DOHH2 (cell line): ENCODE measurements at regions not wholly inside any gene's neighbourhood (a gene's known extent, or its start where the extent isn't known, plus 50 kb on each side); places are given as distances from the start of the nearest gene placed in this dataset.

ENCODE experiments used
- EZH2phosphoT487 ChIP-seq: fragments of 200-600 bp; sonication (generic); IDR thresholded peaks from 2 replicates; pipeline ENCODE4 v1.6.1; 2017; ENCODE audit warnings: borderline replicate concordance, mild to moderate bottlenecking, antibody characterized with exemption, low read length, moderate library complexity, mixed read lengths
- TF ChIP-seq, protein P1 (sequence below): fragments of 200-600 bp; sonication (generic); IDR thresholded peaks from one replicate; pipeline ENCODE4 v1.5.1; 2014; ENCODE audit warnings: antibody characterized with exemption, mild to moderate bottlenecking, low read depth, low read length; ENCODE audit not compliant: poor library complexity, severe bottlenecking

DNA sequence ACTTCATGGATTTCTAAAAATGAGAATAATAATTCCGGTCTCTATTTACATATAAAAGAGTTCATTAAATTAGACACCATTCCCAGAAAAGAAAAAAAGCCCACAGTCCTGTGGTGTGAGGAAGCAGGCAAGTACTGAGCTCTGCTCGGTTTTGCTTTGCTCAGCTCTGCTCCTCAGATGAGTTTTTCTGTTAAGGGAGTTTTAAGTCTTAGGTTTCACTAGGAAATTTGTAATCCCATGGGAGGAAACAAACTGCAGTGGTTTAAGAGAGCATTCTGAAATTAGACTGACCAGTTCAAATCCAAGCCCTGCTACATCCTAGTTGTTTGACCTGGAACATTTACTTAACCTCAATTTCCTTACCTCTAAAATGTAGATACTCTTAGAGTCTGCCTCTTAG lies 338.6 kb upstream of the MMADHC start:
- TF ChIP-seq, protein P1, sequence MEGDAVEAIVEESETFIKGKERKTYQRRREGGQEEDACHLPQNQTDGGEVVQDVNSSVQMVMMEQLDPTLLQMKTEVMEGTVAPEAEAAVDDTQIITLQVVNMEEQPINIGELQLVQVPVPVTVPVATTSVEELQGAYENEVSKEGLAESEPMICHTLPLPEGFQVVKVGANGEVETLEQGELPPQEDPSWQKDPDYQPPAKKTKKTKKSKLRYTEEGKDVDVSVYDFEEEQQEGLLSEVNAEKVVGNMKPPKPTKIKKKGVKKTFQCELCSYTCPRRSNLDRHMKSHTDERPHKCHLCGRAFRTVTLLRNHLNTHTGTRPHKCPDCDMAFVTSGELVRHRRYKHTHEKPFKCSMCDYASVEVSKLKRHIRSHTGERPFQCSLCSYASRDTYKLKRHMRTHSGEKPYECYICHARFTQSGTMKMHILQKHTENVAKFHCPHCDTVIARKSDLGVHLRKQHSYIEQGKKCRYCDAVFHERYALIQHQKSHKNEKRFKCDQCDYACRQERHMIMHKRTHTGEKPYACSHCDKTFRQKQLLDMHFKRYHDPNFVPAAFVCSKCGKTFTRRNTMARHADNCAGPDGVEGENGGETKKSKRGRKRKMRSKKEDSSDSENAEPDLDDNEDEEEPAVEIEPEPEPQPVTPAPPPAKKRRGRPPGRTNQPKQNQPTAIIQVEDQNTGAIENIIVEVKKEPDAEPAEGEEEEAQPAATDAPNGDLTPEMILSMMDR = no peak
- no peak for TF ChIP-seq EZH2phosphoT487
